ENCODE measurements at regions not wholly inside any gene's neighbourhood (a gene's known extent, or its start where the extent isn't known, plus 50 kb on each side); places are given as distances from the start of the nearest gene placed in this dataset.
"Not testable (repeated sequence)": the region's sequence is repeated elsewhere in the genome, so short reads cannot be mapped to it uniquely, and the experiment has no call there.

DNA sequence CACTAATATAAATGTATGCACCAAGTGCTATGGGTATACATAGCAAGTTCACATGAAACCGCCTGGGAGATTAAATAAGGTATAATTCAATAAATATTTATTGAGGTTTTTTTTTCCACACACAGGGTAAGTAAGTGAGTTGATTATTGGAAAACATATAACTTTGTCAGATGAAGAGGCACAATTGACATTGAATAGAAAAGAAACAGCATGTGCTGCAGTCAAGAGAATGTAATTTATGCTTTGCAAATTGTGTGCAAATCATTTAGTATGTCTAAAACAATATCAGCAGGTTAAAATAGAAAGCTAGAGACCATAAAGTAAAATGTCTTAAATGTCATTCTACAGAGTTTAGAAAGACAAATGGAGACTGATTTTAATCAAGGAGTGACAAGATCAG, 560.0 kb downstream of the AMY1C start:
- no peak for DNase-seq (ENCODE audit: low read depth)

GRCh38 chr1:104315823-104316222, 566.1 kb downstream of the AMY1C start:
- no peak for DNase-seq (ENCODE audit: low read depth)

- no peak for DNase-seq (ENCODE audit: low read depth)
Measured at GRCh38 chr1:104322131-104322530, 572.4 kb downstream of the AMY1C start.

DNA sequence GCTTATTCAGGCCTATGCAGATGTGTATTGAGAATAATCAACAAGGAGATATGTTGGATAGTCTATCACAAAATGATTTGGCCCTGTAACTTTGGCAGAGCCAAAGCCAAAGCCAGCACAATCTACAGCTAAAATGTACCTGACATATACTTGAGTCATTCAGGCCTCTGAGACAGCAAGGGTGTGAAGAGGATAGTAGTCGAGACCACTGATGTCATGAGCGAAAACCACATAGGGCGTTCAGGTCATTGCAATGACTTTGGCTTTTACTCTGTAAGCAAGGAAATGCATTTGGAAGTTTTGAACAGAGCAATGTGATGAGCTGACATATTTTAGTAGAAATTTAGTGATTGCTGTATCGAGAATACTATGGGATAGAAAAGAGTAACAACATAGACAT, 579.6 kb downstream of the AMY1C start:
- no peak for DNase-seq (ENCODE audit: low read depth)

DNA sequence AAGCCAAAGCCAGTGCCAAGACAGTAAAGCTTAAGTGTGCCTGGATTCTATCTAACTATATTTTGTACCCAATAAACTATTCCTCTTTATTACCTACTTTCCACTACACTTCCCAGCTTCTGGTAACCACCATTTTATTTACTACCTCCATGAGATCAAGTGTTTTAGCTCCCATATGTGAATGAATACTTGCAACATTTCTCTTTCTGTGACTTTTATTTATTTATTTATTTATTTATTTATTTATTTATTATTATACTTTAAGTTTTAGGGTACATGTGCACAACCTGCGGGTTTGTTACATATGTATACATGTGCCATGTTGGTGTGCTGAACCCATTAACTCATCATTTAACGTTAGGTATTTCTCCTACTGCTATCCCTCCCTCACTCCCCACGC, 582.1 kb downstream of the AMY1C start:
- no peak for DNase-seq (ENCODE audit: low read depth)

DNA sequence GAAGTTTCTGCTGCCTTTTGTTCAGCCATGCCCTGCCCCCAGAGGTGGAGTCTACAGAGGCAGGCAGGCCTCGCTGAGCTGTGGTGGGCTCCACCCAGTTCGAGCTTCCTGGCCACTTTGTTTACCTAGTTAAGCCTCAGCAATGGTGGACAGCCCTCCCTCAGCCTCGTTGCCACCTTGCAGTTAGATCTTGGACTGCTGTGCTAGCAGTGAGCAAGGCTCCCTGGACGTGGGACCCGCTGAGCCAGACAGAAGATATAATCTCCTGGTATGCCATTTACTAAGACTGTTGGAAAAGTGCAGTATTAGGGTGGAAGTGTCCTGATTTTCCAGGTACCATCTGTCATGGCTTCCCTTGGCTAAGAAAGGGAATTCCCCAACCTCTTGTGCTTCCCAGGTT, 588.2 kb downstream of the AMY1C start:
- DNase-seq (ENCODE audit: low read depth) = not testable (repeated sequence)

DNA sequence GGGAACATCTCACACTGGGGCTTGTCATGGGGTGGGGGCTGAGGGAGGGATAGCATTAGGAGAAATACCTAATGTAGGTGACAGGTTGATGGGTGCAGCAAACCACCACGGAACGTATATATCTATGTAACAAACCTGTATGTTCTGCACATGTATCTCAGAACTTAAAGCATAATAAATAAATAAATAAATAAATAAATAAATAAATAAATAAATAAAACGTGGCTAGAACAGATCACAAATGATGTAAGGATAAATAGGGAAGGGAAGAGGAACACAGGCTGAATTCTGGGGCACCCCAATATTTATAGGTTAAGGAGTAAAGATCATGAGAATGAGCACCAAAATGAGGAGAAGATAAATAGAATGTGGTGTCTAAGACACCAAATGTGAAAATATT, 592.2 kb downstream of the AMY1C start:
- DNase-seq (ENCODE audit: low read depth) = no peak

GRCh38 chr1:104348277-104348676, 598.6 kb downstream of the AMY1C start:
- no peak for DNase-seq (ENCODE audit: low read depth)

DNA sequence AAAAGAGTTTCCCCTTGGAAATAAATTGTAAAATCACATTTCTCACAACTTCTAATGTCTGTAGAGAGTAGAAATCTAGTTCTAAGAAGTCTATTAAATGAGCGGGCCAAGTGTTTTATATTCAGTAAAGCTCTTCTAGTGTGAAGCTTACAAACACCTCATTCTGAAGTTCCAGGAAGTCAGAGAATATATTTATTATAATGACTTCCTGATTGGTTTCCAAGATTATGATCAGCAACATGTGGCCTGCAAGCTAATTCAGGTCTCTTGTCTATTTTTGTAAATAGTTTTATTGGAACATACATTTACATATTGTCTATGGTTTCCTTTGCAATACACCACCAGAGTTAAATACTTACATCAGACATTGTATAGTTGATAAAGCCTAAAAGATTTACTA, 603.9 kb downstream of the AMY1C start:
- DNase-seq (ENCODE audit: low read depth) = no peak

GRCh38 chr1:104358086-104358485, 608.4 kb downstream of the AMY1C start:
- no peak for DNase-seq (ENCODE audit: low read depth)

DNA sequence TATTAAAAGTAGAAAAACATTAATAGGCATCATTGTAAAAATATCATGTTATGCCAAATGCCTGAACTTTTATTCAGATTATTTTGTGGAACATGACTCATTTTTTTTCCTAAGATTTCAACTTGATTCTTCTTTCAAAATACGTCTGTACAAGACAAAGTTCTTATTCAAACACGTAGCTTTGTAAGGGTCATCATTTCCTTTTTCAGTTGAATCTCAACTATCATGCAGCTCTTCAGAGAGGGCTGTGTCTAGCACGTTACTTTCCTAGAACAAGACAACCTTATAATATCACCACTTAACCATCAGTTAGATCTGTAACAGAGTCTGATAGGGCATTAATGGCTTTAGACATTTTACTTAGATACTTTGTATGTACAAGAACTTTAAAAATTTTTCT, 608.9 kb downstream of the AMY1C start:
- no peak for DNase-seq (ENCODE audit: low read depth)

DNA sequence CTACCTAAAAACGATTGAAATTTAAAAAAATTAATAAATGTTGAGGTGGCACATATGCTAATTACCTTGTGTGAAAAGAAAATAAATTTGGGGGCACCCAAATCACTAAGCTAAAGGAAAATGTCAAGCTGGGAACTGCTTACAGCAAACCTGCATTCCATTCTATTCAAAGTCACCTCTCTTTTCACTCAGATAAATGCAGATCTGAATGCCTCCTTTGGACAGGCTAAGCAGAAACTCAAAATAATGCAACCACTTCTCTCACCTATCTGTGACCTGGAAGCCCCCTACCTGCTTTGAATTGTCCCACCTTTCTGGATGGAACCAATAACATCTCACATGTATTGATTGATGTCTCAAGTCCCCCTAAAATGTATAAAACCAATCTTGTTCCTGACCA, 628.7 kb downstream of the AMY1C start:
- DNase-seq (ENCODE audit: low read depth) = no peak

GRCh38 chr1:104380003-104380402, 630.3 kb downstream of the AMY1C start:
- DNase-seq (ENCODE audit: low read depth) = no peak

GRCh38 chr1:104387716-104388508, 638.2 kb downstream of the AMY1C start:
- DNase-seq (ENCODE audit: low read depth) = no peak

DNA sequence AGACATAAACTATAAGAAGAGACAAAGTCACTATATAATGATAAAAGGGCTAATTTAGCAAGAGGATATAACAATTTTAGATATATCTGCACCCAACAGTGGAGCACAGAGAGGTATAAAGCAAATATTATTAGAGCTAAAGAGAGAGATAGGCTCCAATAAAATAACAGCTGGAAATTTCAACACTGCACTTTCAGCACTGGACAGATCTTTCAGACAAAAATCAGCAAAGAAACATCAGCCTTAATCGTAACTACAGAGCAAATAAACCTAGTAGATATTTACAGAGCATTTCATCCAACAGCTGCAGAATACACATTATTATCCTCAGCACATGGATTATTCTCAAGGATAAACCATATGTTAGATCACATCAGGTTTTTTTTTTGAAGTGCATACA, 642.9 kb downstream of the AMY1C start:
- DNase-seq (ENCODE audit: low read depth) = no peak

DNA sequence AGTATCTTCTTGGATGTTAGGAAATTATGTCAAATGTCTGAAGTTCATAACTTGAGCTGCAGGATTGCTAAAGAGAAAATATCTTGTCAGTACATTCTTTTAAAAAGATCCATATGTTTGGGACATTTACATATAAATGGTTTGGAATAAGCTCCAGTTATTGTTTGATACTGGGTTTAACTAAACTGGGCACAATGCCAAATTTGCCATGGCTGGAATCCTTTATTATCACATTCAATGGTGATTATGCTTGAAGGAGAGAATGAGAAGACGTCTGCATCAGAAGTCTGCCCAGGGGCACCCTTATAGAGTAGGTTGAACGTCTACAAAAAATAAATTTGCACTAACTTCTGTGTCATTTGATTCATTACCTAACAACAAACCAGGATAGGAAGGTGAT, 652.5 kb downstream of the AMY1C start:
- DNase-seq (ENCODE audit: low read depth) = no peak

GRCh38 chr1:104403883-104404282, 654.2 kb downstream of the AMY1C start:
- no peak for DNase-seq (ENCODE audit: low read depth)

- DNase-seq (ENCODE audit: low read depth) = no peak
Measured at GRCh38 chr1:104406728-104407127, 657.0 kb downstream of the AMY1C start.

DNA sequence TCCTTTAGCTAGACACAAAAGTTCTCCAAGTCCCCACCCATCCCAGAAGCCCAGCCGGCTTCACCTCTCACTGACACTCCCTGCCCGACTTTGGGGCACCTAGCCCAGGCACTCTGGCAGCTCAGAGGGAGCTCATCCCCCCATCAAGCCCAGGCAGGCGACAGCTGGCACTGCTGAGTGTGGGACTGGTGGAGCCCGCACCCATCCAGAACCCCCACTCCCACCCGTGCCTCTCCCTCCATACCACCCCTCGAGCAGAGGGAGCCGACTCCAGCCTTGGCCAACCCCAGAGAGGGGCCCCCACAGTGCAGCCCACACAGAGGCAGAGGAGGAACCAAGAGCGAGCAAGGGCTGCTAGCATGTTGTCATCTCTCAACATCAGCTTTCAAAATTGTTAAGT, 658.6 kb downstream of the AMY1C start:
- DNase-seq (ENCODE audit: low read depth) = no peak

DNA sequence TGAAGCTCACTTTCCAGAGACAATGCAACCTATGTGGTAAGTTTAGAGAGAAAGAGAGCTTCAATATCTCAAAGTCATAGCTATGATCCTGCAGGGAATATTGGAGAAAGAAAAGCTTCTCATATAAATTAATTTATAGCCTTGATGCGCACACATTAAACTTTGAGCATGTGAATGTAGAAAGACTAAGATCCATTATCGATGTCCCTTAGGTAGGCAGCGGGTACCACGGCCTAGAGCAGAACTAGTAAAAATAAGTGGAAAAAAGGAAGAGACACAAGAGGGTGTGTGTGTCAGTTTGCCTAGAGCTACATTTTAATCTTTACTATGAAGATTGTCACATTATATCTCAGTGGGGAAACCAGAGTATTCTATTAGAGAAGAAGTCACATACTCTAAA, 685.6 kb downstream of the AMY1C start:
- no peak for DNase-seq (ENCODE audit: low read depth)

DNA sequence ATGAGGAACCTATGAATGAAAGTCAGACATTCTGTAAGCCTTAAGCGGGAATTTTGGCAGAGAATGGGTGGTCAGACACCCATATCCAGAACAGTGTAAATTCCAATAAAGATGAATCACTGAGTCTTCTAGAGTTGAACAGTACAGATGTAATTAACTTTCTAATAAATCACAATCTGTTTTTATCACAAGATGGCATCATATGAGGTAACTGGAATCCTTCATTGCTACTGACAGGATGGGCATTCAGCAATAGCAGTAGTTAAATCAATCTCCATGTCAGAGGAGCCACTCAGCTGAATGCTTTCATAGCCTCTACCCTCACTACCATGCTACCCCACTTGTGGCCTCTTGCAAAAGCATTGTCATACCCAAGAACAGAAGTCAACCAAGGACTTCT, 690.3 kb downstream of the AMY1C start:
- DNase-seq (ENCODE audit: low read depth) = no peak

DNA sequence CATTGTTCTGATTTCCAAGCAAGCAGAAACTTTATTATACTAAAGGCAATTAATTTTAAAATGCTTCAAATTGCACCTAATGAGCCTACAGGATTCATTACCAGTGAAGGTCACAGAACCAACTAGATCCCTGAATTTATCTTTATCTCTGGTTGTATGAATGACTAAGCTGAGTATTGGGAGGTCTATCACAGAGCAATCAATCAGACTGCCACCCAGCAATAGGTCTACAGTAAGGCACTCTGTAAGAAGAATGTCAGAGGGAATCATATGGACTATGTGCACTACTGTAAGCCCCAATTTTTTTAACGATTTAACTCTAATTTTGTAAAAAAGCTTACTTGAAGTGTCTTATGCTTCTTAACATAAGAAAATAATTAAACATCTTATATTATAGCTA, 707.0 kb downstream of the AMY1C start:
- no peak for DNase-seq (ENCODE audit: low read depth)

DNA sequence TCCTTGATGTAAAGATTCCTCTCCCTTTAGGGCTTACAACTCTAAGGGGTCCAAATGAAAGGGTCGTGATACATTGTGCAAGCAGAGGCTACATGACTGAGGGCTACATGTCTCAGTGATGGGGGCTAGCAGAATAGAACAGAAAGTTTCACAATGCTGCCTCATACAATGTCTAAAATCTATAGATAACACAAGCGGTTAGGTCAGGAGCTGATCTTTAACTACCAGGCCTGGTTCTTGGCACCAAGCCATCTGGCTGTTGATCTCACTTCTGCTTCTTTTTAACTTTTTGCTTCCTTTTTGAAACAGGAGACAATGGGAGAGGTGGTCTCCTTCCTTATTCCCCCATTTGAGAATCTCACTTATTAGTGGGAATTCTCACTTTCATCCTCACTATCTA, 710.2 kb downstream of the AMY1C start:
- no peak for DNase-seq (ENCODE audit: low read depth)

DNA sequence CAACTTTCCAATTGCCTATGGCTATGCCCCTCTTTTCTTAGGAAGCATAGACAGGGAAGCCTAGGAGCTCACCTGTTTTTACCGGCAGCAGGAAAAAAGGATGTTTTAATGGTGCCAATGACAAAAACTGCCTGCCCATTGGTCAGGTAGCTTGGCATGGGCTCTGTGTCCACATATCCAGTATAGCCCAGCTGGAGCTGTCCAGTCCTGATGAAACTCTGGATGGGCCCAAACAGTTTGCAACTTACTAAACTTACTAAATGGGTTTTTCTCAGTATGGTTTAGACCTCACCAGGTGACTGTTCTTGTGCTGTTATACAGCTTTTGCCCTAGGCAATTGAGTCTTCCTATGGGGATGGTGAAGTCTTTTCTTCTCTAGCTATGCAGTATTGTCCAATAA, 711.2 kb downstream of the AMY1C start:
- DNase-seq (ENCODE audit: low read depth) = no peak

All from M059J (cell line).